NCI-H82 (cell line): ENCODE measurements at regions not wholly inside any gene's neighbourhood (a gene's known extent, or its start where the extent isn't known, plus 50 kb on each side); places are given as distances from the start of the nearest gene placed in this dataset.
"Not testable (repeated sequence)": the region's sequence is repeated elsewhere in the genome, so short reads cannot be mapped to it uniquely, and the experiment has no call there.

Experiments used
- DNase-seq: peaks from one replicate; lab custom pipeline; 2025; lab: John Stamatoyannopoulos, UW

GRCh38 chrX:111581086-111581485, 69.6 kb downstream of the SERTM2 start:
- DNase-seq: no peak

- peak; percentile 28 for DNase-seq
Measured at GRCh38 chrX:111585337-111585736, 73.9 kb downstream of the SERTM2 start.

DNA sequence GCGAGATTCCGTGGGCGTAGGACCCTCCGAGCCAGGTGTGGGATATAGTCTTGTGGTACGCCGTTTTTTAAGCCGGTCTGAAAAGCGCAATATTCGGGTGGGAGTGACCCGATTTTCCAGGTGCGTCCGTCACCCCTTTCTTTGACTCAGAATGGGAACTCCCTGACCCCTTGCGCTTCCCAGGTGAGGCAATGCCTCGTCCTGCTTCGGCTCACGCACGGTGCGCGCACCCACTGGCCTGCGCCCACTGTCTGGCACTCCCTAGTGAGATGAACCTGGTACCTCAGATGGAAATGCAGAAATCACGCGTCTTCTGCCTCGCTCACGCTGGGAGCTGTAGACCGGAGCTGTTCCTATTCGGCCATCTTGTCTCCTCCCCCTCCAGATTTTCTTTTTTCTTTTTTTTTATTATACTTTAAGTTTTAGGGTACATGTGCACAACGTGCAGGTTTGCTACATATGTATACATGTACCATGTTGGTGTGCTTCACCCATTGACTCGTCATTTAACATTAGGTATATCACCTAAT, 83.0 kb downstream of the SERTM2 start:
- DNase-seq: not testable (repeated sequence)

- no peak for DNase-seq
Measured at GRCh38 chrX:111597967-111598366, 83.0 kb upstream of the ALG13 start.

- no peak for DNase-seq
Measured at GRCh38 chrX:111608724-111609123, 72.2 kb upstream of the ALG13 start.

DNA sequence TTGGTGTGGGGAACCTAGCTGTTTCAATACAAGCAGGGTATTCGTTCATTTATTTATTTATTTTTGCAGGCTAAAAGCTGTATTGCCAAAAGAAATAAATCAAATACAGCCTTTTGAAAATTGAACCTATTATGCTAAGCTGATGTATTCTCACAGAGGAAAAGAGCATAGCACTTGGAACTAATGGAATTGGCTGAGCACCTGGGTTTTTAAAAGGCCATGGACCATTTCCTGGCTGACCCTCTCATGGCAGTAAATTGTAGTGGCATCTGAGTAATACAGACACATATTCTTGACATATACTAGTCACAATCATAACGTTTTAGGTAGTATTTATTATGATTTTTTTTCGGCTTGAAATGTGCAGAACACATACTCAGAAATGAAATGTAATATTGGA, 71.8 kb upstream of the ALG13 start:
- DNase-seq: no peak

DNA sequence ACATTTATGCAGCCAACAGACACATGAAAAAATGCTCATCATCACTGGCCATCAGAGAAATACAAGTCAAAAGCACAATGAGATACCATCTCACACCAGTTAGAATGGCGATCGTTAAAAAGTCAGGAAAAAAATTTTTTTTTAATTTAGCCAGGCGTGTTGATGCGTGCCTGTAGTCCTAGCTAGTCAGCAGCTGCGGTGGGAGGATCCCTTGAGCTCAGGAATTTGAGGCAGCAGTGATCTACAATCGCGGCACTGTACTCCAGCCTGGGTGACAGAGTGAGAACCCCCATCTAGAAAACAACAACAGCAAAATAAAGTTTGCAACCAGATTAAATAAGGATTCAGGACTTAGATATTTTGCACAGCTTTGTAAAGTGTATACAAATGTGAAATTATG, 65.7 kb upstream of the ALG13 start:
- no peak for DNase-seq

- DNase-seq: no peak
Measured at GRCh38 chrX:111616786-111617185, 64.2 kb upstream of the ALG13 start.

DNA sequence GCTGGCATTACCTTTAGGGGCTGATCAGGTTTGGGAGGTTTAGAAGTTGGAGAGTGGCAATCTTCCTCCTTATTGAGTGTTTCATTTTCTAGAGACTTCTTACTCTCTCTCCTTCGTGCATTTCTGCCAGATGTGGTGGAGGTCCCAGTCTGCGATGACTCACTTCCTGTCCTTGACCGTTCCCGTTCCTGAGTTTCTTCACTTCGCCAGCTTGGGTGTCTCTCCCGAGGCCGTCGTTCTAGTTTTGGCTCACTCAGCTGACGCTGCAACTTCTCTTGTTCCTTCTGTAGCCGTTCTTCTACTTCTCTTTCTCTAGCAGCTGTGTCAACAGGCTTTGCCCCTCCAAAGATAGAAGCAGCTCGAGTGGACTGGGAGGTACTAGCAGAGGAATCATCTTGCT, 60.9 kb upstream of the ALG13 start:
- not testable (repeated sequence) for DNase-seq

- no peak for DNase-seq
Measured at GRCh38 chrX:111624169-111624568, 56.8 kb upstream of the ALG13 start.

GRCh38 chrX:111627256-111627655, 53.7 kb upstream of the ALG13 start:
- not testable (repeated sequence) for DNase-seq
